Esophagus muscularis mucosa (tissue), 3 donors: ENCODE measurements at regions not wholly inside any gene's neighbourhood (a gene's known extent, or its start where the extent isn't known, plus 50 kb on each side); places are given as distances from the start of the nearest gene placed in this dataset.

Experiments
- POLR2A ChIP-seq: fragments of 450-650 bp; IDR thresholded peaks from one replicate; pipeline ENCODE4 v1.6.1; 2017; ENCODE audit warnings: antibody characterized with exemption, moderate library complexity, mild to moderate bottlenecking, low read depth
- TF ChIP-seq, protein P1 (sequence below), 3 experiments: fragments of 200-600 bp in 2 of 3; fragments of 450-650 bp in 1 of 3; sonication (generic) in 2 of 3; IDR thresholded peaks; one replicate each; pipeline ENCODE4 v1.5.1; 2017 to 2019; ENCODE audit warnings: antibody characterized with exemption in 3 of 3, mild to moderate bottlenecking in 2 of 3, moderate library complexity in 1 of 3

DNA sequence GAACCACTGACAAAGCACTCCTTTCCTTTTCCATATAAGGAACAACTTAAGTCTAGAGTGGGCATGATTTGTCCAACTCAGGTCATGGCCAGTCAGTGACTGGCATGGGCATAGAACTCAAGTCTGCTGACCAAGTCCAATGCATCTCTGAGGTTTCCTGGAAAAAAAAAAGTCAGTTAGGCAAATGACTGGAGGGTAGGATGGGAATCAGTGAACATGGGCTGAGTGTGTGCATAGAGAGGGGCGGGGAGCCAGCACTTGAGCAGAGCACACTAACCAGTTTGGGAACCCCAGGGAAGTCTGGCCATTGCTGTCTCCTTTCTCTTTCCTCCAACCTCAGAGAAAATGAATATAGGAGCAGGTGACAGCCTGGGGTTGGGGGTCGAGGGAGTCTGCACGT is 53.6 kb upstream of the FMOD start:
- TF ChIP-seq, protein P1, sequence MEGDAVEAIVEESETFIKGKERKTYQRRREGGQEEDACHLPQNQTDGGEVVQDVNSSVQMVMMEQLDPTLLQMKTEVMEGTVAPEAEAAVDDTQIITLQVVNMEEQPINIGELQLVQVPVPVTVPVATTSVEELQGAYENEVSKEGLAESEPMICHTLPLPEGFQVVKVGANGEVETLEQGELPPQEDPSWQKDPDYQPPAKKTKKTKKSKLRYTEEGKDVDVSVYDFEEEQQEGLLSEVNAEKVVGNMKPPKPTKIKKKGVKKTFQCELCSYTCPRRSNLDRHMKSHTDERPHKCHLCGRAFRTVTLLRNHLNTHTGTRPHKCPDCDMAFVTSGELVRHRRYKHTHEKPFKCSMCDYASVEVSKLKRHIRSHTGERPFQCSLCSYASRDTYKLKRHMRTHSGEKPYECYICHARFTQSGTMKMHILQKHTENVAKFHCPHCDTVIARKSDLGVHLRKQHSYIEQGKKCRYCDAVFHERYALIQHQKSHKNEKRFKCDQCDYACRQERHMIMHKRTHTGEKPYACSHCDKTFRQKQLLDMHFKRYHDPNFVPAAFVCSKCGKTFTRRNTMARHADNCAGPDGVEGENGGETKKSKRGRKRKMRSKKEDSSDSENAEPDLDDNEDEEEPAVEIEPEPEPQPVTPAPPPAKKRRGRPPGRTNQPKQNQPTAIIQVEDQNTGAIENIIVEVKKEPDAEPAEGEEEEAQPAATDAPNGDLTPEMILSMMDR (IDR thresholded peaks at IDR 0.05) = no peak
- no peak for TF ChIP-seq POLR2A
